ENCODE measurements at regions not wholly inside any gene's neighbourhood (a gene's known extent, or its start where the extent isn't known, plus 50 kb on each side); places are given as distances from the start of the nearest gene placed in this dataset.
A peak's percentile ranks its signal among the peaks of the same experiment; 100 is the strongest.

DNA sequence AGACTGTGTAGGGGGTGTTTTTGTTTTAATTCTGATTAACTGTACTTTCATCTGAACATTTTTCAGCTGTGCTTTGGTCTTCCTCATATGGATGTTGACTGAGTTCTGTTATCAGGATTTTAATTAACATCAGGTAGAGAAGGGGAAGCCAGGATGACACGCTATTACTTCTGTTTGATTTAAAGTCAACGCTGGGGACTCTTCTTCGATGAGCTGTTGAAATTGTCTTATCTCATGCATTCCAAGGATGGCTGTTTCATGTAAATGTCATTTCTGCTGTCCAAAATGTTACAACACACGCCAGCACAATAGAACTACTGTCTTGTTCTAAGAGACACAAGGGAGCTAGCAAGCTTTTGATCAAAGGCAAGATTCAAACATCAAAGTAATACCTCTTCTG, 263.3 kb upstream of the CDH5 start:
- H3K4me1 ChIP-seq, result no peaks in the 10 kb centered on the region
- H3K27me3 ChIP-seq, result no peaks in the 10 kb centered on the region
- no peaks in the 10 kb centered on the region for H3K9me3 ChIP-seq
- 46% methylated on average over 4 of the region's 4 CpGs for WGBS
- H3K36me3 ChIP-seq, result no peaks in the 10 kb centered on the region
- TF ChIP-seq, protein P1, sequence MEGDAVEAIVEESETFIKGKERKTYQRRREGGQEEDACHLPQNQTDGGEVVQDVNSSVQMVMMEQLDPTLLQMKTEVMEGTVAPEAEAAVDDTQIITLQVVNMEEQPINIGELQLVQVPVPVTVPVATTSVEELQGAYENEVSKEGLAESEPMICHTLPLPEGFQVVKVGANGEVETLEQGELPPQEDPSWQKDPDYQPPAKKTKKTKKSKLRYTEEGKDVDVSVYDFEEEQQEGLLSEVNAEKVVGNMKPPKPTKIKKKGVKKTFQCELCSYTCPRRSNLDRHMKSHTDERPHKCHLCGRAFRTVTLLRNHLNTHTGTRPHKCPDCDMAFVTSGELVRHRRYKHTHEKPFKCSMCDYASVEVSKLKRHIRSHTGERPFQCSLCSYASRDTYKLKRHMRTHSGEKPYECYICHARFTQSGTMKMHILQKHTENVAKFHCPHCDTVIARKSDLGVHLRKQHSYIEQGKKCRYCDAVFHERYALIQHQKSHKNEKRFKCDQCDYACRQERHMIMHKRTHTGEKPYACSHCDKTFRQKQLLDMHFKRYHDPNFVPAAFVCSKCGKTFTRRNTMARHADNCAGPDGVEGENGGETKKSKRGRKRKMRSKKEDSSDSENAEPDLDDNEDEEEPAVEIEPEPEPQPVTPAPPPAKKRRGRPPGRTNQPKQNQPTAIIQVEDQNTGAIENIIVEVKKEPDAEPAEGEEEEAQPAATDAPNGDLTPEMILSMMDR (IDR thresholded peaks at IDR 0.05), result no peak
- TF ChIP-seq POLR2AphosphoS5 (IDR thresholded peaks at IDR 0.05) (no peak), POLR2A (IDR thresholded peaks at IDR 0.05; ENCODE audit: low read depth) (no peak), EP300 (IDR thresholded peaks at IDR 0.05) (no peak)
- no peak overlapping the region for H3K27ac ChIP-seq (replicated peaks in 1 of 4)
- DNase-seq (ENCODE audit: extremely low spot score), result no peak
- no peak overlapping the region for H3K4me3 ChIP-seq
- intact Hi-C loops (cut with DNase I), result no loop called here

GRCh38 chr16:66099306-66099705, 267.2 kb upstream of the CDH5 start:
- TF ChIP-seq EP300 (IDR thresholded peaks at IDR 0.05), result no peak
- TF ChIP-seq, protein P1 (IDR thresholded peaks at IDR 0.05), result no peak
- TF ChIP-seq POLR2A (IDR thresholded peaks at IDR 0.05; ENCODE audit: low read depth), result no peak
- TF ChIP-seq POLR2AphosphoS5 (IDR thresholded peaks at IDR 0.05), result no peak
- peak; percentile 88 for DNase-seq (ENCODE audit: extremely low spot score)
- Histone ChIP-seq H3K4me1 (no peaks in the 10 kb centered on the region), H3K36me3 (no peaks in the 10 kb centered on the region), H3K27ac (replicated peaks in 1 of 4) (no peak overlapping the region), H3K4me3 (no peak overlapping the region), H3K27me3 (no peaks in the 10 kb centered on the region), H3K9me3 (no peaks in the 10 kb centered on the region)
- intact Hi-C loops (cut with DNase I), result no loop called here
- WGBS, result 90% methylated on average over 4 of the region's 4 CpGs

GRCh38 chr16:66097751-66098150, 268.7 kb upstream of the CDH5 start:
- DNase-seq (ENCODE audit: extremely low spot score), result no peak
- Histone ChIP-seq H3K9me3 (no peaks in the 10 kb centered on the region), H3K4me1 (no peaks in the 10 kb centered on the region), H3K36me3 (no peaks in the 10 kb centered on the region), H3K4me3 (no peak overlapping the region), H3K27me3 (no peaks in the 10 kb centered on the region), H3K27ac (replicated peaks in 1 of 4) (no peak overlapping the region)
- WGBS, result 77% methylated on average over 6 of the region's 6 CpGs
- TF ChIP-seq POLR2AphosphoS5 (IDR thresholded peaks at IDR 0.05), result no peak
- TF ChIP-seq, protein P1 (IDR thresholded peaks at IDR 0.05), result no peak
- intact Hi-C loops (cut with DNase I), result no loop called here

- TF ChIP-seq, protein P1 (IDR thresholded peaks at IDR 0.05), result no peak
- TF ChIP-seq EP300 (IDR thresholded peaks at IDR 0.05) (no peak), POLR2AphosphoS5 (IDR thresholded peaks at IDR 0.05) (no peak), POLR2A (IDR thresholded peaks at IDR 0.05; ENCODE audit: low read depth) (no peak)
- Histone ChIP-seq H3K27me3 (no peaks in the 10 kb centered on the region), H3K9me3 (no peaks in the 10 kb centered on the region), H3K4me1 (peaks cover 0 to 10% (median 4%) of the 10 kb centered on the region in 4 donors), H3K36me3 (no peaks in the 10 kb centered on the region), H3K4me3 (no peak overlapping the region), H3K27ac (replicated peaks in 1 of 4) (no peak overlapping the region)
- intact Hi-C loops (cut with DNase I), result no loop called here
- peak; percentile 72 for DNase-seq (ENCODE audit: extremely low spot score)
Measured at GRCh38 chr16:66095676-66096075, 270.8 kb upstream of the CDH5 start.

- intact Hi-C loops (cut with DNase I), result no loop called here
- WGBS, result 90% methylated on average over 4 of the region's 4 CpGs
- H3K4me1 ChIP-seq, result peaks cover 0 to 10% (median 4%) of the 10 kb centered on the region in 4 donors
- peak; percentile 66 for DNase-seq (ENCODE audit: extremely low spot score)
- no peaks in the 10 kb centered on the region for H3K36me3 ChIP-seq
- no peak overlapping the region for H3K27ac ChIP-seq (replicated peaks in 1 of 4)
- no peaks in the 10 kb centered on the region for H3K27me3 ChIP-seq
- H3K4me3 ChIP-seq, result no peak overlapping the region
- TF ChIP-seq POLR2A (IDR thresholded peaks at IDR 0.05; ENCODE audit: low read depth) (no peak), POLR2AphosphoS5 (IDR thresholded peaks at IDR 0.05) (no peak)
- TF ChIP-seq, protein P1 (IDR thresholded peaks at IDR 0.05), result no peak
- no peaks in the 10 kb centered on the region for H3K9me3 ChIP-seq
Measured at GRCh38 chr16:66093191-66093590, 273.3 kb upstream of the CDH5 start.
